GM21367 (cell line): ENCODE measurements at regions not wholly inside any gene's neighbourhood (a gene's known extent, or its start where the extent isn't known, plus 50 kb on each side); places are given as distances from the start of the nearest gene placed in this dataset.
"Not testable (repeated sequence)": the region's sequence is repeated elsewhere in the genome, so short reads cannot be mapped to it uniquely, and the experiment has no call there.

ENCODE experiments used
- ATAC-seq: cut with Tn5 transposase; IDR thresholded peaks from one replicate; pipeline ENCODE4 v1.9.1; 2021; ENCODE audit not compliant: unreplicated experiment

DNA sequence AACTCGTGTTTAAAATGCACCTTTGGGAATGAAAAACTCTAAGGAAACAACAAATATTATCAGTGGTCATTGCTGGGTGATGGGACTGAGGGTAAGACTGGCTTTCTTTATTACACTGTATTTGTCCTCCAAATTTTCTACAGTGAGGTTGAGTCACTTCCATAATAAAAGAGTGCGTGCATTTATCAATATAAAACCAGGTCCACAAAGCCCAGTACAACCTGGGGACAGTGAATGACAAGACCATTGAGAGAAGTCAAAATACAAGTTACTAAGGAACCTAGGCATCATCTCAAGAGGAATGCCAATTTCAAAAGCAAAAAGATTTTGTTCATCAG is 76.4 kb downstream of the MAGED4 start:
- no peak for ATAC-seq

DNA sequence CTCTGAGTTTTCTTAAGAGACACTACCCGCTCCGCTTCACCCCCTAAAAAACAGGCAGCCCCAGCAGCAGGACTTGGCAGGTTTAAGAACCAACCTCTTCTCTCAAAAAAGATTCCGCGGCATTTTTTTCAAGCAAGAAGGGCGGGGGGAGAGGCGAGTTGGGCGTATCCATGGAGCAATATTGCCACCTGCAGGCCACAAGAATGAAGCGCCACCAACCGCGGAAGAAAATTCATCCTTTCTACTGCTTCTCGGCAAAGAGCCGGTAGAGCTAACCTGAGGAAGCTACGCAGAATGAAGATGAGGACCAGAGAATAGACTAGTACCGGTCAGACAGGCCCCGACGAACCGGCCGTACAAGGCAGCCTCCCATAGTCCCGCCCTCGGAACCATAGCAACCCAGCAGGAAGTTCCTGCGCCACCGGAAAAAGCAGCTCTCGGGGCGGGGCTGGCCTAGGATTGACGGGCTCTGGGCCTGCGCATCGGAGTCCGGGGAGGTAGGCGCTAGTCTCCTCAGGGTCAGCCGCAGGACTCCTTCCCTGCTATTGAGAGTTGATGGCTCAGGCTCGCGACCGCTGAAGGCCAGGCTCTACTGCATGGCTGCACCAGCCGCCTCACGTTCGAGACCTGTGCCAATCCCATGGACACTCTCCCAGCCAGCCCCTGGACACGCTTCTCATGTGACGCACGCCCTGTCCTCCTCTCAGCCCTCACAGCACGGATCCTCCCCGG is 76.9 kb downstream of the MAGED4 start:
- peak; percentile 97 for ATAC-seq

DNA sequence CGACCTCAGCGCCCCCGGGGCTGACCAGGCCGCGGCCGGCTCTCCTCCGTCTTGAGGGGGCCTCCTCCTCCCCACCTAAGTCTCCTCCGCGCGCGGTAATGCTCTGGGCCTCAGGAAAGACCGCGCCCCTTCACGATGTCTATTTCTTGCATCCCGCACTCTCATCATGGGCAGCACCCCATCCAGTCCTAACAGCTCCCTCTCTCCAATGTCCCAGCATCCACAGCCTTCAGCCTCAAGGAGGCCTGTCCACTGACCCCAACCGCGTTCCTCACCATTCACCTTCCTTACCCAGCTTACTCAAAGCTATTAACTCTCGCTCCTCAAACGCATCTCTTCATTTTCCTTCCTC is 77.5 kb downstream of the MAGED4 start:
- ATAC-seq, result no peak

GRCh38 chrX:52263417-52263816 is 78.7 kb downstream of the MAGED4 start:
- ATAC-seq, result no peak

DNA sequence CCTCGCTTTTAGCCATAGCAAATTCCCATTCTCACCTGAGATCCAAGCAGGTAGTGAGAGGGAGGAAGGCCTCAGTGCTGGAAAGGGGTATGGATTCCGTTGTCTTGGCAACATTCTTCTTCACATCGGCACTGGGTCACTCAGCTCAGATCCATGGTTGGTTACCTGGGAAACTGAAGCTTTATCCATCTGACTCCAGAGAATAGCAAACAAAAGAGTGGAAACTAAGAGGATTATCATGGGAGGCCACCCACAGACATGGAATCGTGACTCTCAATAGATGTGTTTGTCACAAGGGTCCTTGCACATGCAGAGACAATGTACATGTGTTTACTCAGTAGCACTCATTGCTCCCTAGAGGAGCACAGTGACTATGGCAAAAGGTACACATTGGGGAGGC is 81.0 kb downstream of the MAGED4 start:
- ATAC-seq, result no peak

DNA sequence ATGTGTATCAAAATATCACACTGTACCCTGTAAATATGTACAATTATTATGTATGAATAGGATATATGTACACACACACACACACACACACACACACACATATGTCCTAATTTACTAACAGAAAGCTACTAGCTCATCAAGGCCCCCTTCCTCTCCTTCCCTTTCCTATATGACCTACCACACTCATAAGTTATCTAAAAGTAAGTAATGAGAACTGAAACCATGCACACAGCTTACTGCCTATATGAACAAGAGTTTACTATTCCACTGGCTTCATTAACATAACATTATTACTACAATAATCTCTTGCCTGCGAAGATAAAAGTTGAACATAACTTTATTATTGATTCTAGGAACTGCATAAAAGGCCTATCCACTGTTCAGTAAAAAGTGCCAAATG is 83.8 kb downstream of the MAGED4 start:
- ATAC-seq, result not testable (repeated sequence)

- ATAC-seq, result no peak
These were observed 85.9 kb downstream of the MAGED4 start for GRCh38 chrX:52270453-52271116.

DNA sequence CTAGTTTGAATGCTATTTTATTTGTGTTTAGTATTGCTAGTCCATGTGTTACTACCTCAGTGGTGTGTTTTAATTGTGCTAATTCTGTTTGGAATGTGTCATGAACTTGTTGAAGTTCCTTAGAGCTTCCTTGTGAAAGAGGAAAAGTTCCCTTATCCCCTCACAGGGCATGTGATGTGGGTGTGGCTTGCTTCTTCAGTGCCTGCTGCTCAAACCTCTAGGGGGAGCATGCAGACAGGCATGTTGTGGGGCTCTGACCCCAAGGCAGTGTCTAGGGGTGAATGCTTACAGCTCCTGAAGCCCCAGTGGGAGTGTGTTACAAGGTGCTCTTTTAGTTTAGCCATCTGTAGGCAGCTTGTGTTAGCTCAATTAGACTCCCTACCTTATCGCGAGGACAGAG is 86.5 kb downstream of the MAGED4 start:
- no peak for ATAC-seq

DNA sequence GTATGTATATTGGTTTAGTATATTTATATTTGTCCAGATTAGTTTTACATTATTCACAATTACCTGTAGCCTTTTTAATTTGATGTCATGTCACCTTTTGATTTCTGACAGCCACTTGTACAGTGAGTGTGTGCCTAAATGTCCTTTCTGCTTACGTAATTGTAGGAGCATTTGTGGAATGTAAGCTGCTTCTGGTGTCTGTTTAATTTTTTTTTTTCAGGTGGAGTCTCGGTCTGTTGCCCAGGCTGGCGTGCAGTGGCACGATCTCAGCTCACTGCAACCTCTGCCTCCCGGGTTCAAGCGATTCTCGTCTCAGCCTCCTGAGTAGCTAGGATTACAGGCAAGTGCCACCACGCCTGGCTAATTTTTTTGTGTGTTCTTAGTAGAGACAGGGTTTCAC is 91.2 kb upstream of the XAGE2 start:
- ATAC-seq, result no peak

DNA sequence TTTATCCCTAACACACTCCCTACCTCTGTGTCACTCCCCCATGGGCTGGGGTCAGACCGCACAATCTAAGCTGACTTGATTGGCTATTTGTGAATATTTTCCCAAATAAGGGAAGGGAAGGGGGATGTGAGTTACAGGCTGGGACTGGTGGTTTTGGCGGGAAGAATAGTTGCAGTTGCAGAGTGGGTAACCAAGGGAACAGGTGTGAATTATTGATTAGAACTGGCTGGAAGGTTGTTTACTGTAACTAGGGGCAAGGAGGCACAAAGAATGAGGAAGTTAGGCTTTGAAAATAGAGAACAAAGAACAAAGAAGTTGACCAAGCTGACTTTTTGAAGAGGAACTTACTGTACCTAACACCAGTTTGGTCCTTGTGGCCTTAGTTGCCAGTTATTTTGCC is 88.0 kb upstream of the XAGE2 start:
- no peak for ATAC-seq

GRCh38 chrX:52284865-52285264 is 84.0 kb upstream of the XAGE2 start:
- ATAC-seq, result no peak

DNA sequence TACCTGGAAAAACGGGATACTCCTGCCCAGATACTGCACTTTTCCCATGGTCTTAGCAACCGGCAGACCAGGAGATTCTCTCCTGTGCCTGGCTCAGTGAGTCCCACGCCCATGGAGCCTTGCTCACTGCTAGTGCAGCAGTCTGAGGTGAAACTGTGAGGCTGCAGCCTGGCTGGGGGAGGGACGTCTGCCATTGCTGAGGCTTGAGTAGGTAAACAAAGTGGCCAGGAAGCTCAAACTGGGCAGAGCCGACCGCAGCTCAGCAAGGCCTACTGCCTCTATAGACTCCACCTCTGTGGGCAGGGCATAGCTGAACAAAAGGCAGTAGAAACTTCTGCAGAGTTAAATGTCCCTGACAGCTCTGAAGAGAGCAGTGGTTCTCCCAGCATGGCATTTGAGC is 69.9 kb upstream of the XAGE2 start:
- ATAC-seq, result not testable (repeated sequence)

DNA sequence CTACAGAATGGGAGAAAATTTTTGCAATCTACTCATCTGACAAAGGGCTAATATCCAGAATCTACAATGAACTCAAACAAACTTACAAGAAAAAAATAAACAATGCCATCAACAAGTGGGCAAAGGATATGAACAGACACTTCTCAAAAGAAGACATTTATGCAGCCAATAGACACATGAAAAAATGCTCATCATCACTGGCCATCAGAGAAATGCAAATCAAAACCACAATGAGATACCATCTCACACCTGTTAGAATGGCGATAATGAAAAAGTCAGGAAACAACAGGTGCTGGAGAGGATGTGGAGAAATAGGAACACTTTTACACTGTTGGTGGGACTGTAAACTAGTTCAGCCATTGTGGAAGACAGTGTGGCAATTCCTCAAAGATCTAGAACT is 60.3 kb upstream of the XAGE2 start:
- ATAC-seq, result not testable (repeated sequence)
